GM20000 (cell line): ENCODE measurements at regions not wholly inside any gene's neighbourhood (a gene's known extent, or its start where the extent isn't known, plus 50 kb on each side); places are given as distances from the start of the nearest gene placed in this dataset.

ENCODE experiments used
- DNase-seq: peaks from one replicate; pipeline ENCODE4 v3.0.0; 2012; ENCODE audit warnings: low spot score
- CTCF ChIP-seq: IDR thresholded peaks from 2 replicates; pipeline ENCODE4 v1.5.1; 2012; ENCODE audit warnings: mild to moderate bottlenecking, control low read depth; ENCODE audit errors: extremely low read depth, missing control alignments

GRCh38 chr4:54882616-54883015, 224.9 kb downstream of the KIT start:
- DNase-seq: no peak
- no peak for TF ChIP-seq CTCF

- DNase-seq: no peak
- no peak for TF ChIP-seq CTCF
Measured at GRCh38 chr4:54879576-54879975, 221.8 kb downstream of the KIT start.

GRCh38 chr4:54877006-54877405, 219.2 kb downstream of the KIT start:
- no peak for TF ChIP-seq CTCF
- DNase-seq: no peak

- TF ChIP-seq CTCF: no peak
- no peak for DNase-seq
Measured at GRCh38 chr4:54872261-54872660, 214.5 kb downstream of the KIT start.

- TF ChIP-seq CTCF: no peak
- no peak for DNase-seq
Measured at GRCh38 chr4:54863571-54864255, 206.0 kb downstream of the KIT start.

- no peak for TF ChIP-seq CTCF
- DNase-seq: no peak
Measured at GRCh38 chr4:54861201-54861600, 203.4 kb downstream of the KIT start.

GRCh38 chr4:54855191-54855854, 197.6 kb downstream of the KIT start:
- no peak for TF ChIP-seq CTCF

More at GRCh38 chr4:54855191-54855854, 197.6 kb downstream of the KIT start:
- DNase-seq: no peak
